DOHH2 (cell line): ENCODE measurements at regions not wholly inside any gene's neighbourhood (a gene's known extent, or its start where the extent isn't known, plus 50 kb on each side); places are given as distances from the start of the nearest gene placed in this dataset.

Experiments
- EZH2phosphoT487 ChIP-seq: fragments of 200-600 bp; sonication (generic); IDR thresholded peaks from 2 replicates; pipeline ENCODE4 v1.6.1; 2017; ENCODE audit warnings: borderline replicate concordance, mild to moderate bottlenecking, antibody characterized with exemption, low read length, moderate library complexity, mixed read lengths
- TF ChIP-seq, protein P1 (sequence below): fragments of 200-600 bp; sonication (generic); IDR thresholded peaks from one replicate; pipeline ENCODE4 v1.5.1; 2014; ENCODE audit warnings: antibody characterized with exemption, mild to moderate bottlenecking, low read depth, low read length; ENCODE audit not compliant: poor library complexity, severe bottlenecking

DNA sequence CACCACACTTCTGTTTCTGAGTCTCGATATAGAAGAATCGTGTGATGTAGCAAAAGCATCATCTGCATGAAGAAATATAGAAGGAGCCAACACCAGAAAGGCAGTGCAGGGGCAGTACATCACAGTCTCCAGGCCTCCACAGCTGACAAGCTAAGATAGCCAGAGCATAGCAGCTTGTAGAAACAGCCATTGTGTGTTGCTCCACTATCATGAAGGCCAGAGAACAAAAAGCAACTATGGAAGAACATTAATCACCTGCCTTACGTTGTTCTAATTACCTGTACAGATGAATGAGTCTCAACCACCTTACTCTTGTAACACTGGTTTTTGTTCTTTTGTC, 129.0 kb downstream of the RND3 start:
- TF ChIP-seq, protein P1, sequence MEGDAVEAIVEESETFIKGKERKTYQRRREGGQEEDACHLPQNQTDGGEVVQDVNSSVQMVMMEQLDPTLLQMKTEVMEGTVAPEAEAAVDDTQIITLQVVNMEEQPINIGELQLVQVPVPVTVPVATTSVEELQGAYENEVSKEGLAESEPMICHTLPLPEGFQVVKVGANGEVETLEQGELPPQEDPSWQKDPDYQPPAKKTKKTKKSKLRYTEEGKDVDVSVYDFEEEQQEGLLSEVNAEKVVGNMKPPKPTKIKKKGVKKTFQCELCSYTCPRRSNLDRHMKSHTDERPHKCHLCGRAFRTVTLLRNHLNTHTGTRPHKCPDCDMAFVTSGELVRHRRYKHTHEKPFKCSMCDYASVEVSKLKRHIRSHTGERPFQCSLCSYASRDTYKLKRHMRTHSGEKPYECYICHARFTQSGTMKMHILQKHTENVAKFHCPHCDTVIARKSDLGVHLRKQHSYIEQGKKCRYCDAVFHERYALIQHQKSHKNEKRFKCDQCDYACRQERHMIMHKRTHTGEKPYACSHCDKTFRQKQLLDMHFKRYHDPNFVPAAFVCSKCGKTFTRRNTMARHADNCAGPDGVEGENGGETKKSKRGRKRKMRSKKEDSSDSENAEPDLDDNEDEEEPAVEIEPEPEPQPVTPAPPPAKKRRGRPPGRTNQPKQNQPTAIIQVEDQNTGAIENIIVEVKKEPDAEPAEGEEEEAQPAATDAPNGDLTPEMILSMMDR: no peak
- TF ChIP-seq EZH2phosphoT487: no peak
